Cortex of kidney (tissue), 1 donor: ENCODE measurements at regions not wholly inside any gene's neighbourhood (a gene's known extent, or its start where the extent isn't known, plus 50 kb on each side); places are given as distances from the start of the nearest gene placed in this dataset.
"Not testable (repeated sequence)": the region's sequence is repeated elsewhere in the genome, so short reads cannot be mapped to it uniquely, and the experiment has no call there.

Experiments used
- DNase-seq: peaks from one replicate; lab custom pipeline; 2025; lab: John Stamatoyannopoulos, UW

- DNase-seq, result no peak
Observed at GRCh38 chr12:124475295-124476010, 92.0 kb downstream of the NCOR2 start.

GRCh38 chr12:124474709-124475108 is 92.7 kb downstream of the NCOR2 start:
- no peak for DNase-seq

GRCh38 chr12:124472690-124473279 is 94.6 kb downstream of the NCOR2 start:
- DNase-seq, result no peak

GRCh38 chr12:124471828-124472227 is 95.6 kb downstream of the NCOR2 start:
- no peak for DNase-seq

- no peak for DNase-seq
Observed at GRCh38 chr12:124470806-124471205, 96.6 kb downstream of the NCOR2 start.

- DNase-seq, result no peak
Observed at GRCh38 chr12:124470139-124470538, 97.3 kb downstream of the NCOR2 start.

GRCh38 chr12:124469193-124469888 is 98.1 kb downstream of the NCOR2 start:
- no peak for DNase-seq

GRCh38 chr12:124467549-124467948 is 99.9 kb downstream of the NCOR2 start:
- not testable (repeated sequence) for DNase-seq

- no peak for DNase-seq
Observed at GRCh38 chr12:124466216-124467128, 100.9 kb downstream of the NCOR2 start.

- no peak for DNase-seq
Observed at GRCh38 chr12:124465473-124465872, 101.9 kb downstream of the NCOR2 start.

- no peak for DNase-seq
Observed at GRCh38 chr12:124464830-124465229, 102.6 kb downstream of the NCOR2 start.

- no peak for DNase-seq
Observed at GRCh38 chr12:124464062-124464461, 103.3 kb downstream of the NCOR2 start.

GRCh38 chr12:124463341-124463921 is 104.0 kb downstream of the NCOR2 start:
- no peak for DNase-seq

GRCh38 chr12:124462750-124463149 is 104.7 kb downstream of the NCOR2 start:
- no peak for DNase-seq

GRCh38 chr12:124461851-124462623 is 105.4 kb downstream of the NCOR2 start:
- DNase-seq, result no peak

GRCh38 chr12:124461241-124461673 is 106.2 kb downstream of the NCOR2 start:
- DNase-seq, result no peak

- no peak for DNase-seq
Observed at GRCh38 chr12:124460771-124461170, 106.6 kb downstream of the NCOR2 start.

GRCh38 chr12:124459852-124460645 is 107.4 kb downstream of the NCOR2 start:
- no peak for DNase-seq

- DNase-seq, result no peak
Observed at GRCh38 chr12:124458992-124459851, 108.2 kb downstream of the NCOR2 start.
